Ishikawa (cell line): ENCODE measurements at regions not wholly inside any gene's neighbourhood (a gene's known extent, or its start where the extent isn't known, plus 50 kb on each side); places are given as distances from the start of the nearest gene placed in this dataset.

ENCODE experiments used
- EP300 ChIP-seq: IDR thresholded peaks from 2 replicates; pipeline ENCODE4 v1.6.1; 2012; ENCODE audit warnings: borderline replicate concordance
- MAX ChIP-seq: IDR thresholded peaks from 2 replicates; pipeline ENCODE4 v1.6.1; 2012
- TAF1 ChIP-seq: IDR thresholded peaks from 2 replicates; pipeline ENCODE4 v1.6.1; 2012; ENCODE audit warnings: low read depth, mild to moderate bottlenecking
- TCF12 ChIP-seq: IDR thresholded peaks from 2 replicates; pipeline ENCODE4 v1.6.1; 2012; ENCODE audit warnings: low read depth
- TEAD4 ChIP-seq: IDR thresholded peaks from 2 replicates; pipeline ENCODE4 v1.6.1; 2012
- YY1 ChIP-seq: IDR thresholded peaks from 2 replicates; pipeline ENCODE4 v1.6.1; 2012; ENCODE audit warnings: low read depth

DNA sequence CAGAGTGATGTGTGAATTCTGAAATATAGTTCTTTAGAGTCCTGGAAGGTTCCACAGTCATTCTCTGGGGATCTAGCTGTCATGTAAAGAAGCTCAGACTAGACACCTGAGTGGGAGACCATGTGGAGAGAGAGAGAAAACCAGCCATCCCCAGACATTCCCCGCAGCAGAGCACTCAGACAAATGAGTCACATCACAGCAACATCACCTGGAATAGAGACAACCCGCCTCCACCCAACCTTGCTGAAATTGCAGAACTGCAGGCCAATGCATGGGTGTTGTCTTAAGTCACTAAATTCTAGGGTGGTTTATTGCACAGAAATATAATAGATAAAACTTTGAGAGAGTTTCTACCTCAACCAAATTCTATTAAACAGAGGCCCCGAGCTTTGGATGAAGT lies 392.0 kb upstream of the DYNLRB2 start:
- no peak for TF ChIP-seq MAX
- no peak for TF ChIP-seq TAF1
- no peak for TF ChIP-seq TCF12
- no peak for TF ChIP-seq YY1
- no peak for TF ChIP-seq TEAD4
- no peak for TF ChIP-seq EP300
